Renal cortex interstitium (tissue), 11 donors: ENCODE measurements at regions not wholly inside any gene's neighbourhood (a gene's known extent, or its start where the extent isn't known, plus 50 kb on each side); places are given as distances from the start of the nearest gene placed in this dataset.

Experiments
- DNase-seq, 11 donors: peaks; one replicate each; pipeline ENCODE4 v3.0.0-alpha.2; 2013; ENCODE audit warnings: low read depth in 9 of 11, low spot score in 4 of 11; ENCODE audit errors: extremely low read depth in 1 of 11

- no peak for DNase-seq
Measured at GRCh38 chr17:62130739-62131138, 65.7 kb upstream of the MED13 start.

GRCh38 chr17:62126292-62126691 is 61.2 kb upstream of the MED13 start:
- no peak for DNase-seq

GRCh38 chr17:62125307-62125706 is 60.2 kb upstream of the MED13 start:
- DNase-seq, result no peak

GRCh38 chr17:62121025-62121730 is 56.1 kb upstream of the MED13 start:
- DNase-seq, result no peak

GRCh38 chr17:62119373-62119772 is 54.3 kb upstream of the MED13 start:
- DNase-seq, result no peak
